H1 (cell line): ENCODE measurements at regions not wholly inside any gene's neighbourhood (a gene's known extent, or its start where the extent isn't known, plus 50 kb on each side); places are given as distances from the start of the nearest gene placed in this dataset.

ENCODE experiments used
- ATF2 ChIP-seq: IDR thresholded peaks from 2 replicates; pipeline ENCODE4 v1.6.1; 2012; ENCODE audit warnings: low read length, inconsistent platforms
- BACH1 ChIP-seq: IDR thresholded peaks from 2 replicates; pipeline ENCODE4 v1.6.1; 2012; ENCODE audit warnings: low read length, improper control_type of control experiment
- BCL11A ChIP-seq, 2 experiments: IDR thresholded peaks; one replicate each; pipeline ENCODE4 v1.6.1; 2011; ENCODE audit warnings: low read depth in 2 of 2, low read length in 2 of 2, mild to moderate bottlenecking in 2 of 2
- CTBP2 ChIP-seq: IDR thresholded peaks from 2 replicates; pipeline ENCODE4 v1.7.0; 2011; ENCODE audit warnings: borderline replicate concordance, mild to moderate bottlenecking, moderate library complexity, mixed read lengths, low read length; ENCODE audit not compliant: insufficient read depth, insufficient read length
- EGR1 ChIP-seq: IDR thresholded peaks from 2 replicates; pipeline ENCODE4 v1.6.1; 2011; ENCODE audit warnings: low read depth, low read length, borderline replicate concordance
- EP300 ChIP-seq, 2 experiments: IDR thresholded peaks; 1 replicate in 1 of 2; 2 replicates in 1 of 2; pipeline ENCODE4 v1.6.1; 2011 to 2012; ENCODE audit warnings: low read depth in 2 of 2, low read length in 2 of 2, mild to moderate bottlenecking in 2 of 2, borderline replicate concordance in 1 of 2, inconsistent platforms in 1 of 2, moderate library complexity in 1 of 2
- EZH2 ChIP-seq: fragments of 200-600 bp; sonication (generic); IDR thresholded peaks from 2 replicates; pipeline ENCODE4 v1.7.1; 2012; ENCODE audit warnings: low read depth, mild to moderate bottlenecking, moderate library complexity, low read length, inconsistent platforms; ENCODE audit not compliant: severe bottlenecking
- JUND ChIP-seq: IDR thresholded peaks from 2 replicates; pipeline ENCODE4 v1.6.1; 2011; ENCODE audit warnings: mild to moderate bottlenecking, improper control_type of control experiment, low read length
- POLR2AphosphoS5 ChIP-seq: IDR thresholded peaks from 2 replicates; pipeline ENCODE4 v1.6.1; 2011; ENCODE audit warnings: low read depth, low read length
- RNF2 ChIP-seq: fragments of 200-900, 300-1000 bp; sonication (generic); IDR thresholded peaks from 2 replicates; pipeline ENCODE4 v1.7.1; 2016; ENCODE audit warnings: borderline replicate concordance, low read depth, mild to moderate bottlenecking, antibody characterized with exemption, low read length; ENCODE audit not compliant: poor library complexity, severe bottlenecking; ENCODE audit errors: missing control alignments
- TAF7 ChIP-seq: optimal IDR thresholded peaks from 2 replicates; pipeline ENCODE3; 2011; ENCODE audit warnings: low read depth, mild to moderate bottlenecking, inconsistent platforms, low read length, moderate library complexity, borderline replicate concordance

GRCh38 chr7:50863053-50863452, 80.4 kb upstream of the GRB10 start (continued):
- no peak for TF ChIP-seq ATF2
- no peak for TF ChIP-seq BACH1
- no peak for TF ChIP-seq EP300 (IDR thresholded peaks at IDR 0.05; ENCODE audit: borderline replicate concordance in 1 of 2, low read depth in 2 of 2, low read length in 2 of 2)
- no peak for TF ChIP-seq EZH2
- no peak for TF ChIP-seq EGR1
- TF ChIP-seq RNF2, result no peak
- no peak for TF ChIP-seq BCL11A (IDR thresholded peaks at IDR 0.05; ENCODE audit: low read depth in 2 of 2, low read length in 2 of 2)
- TF ChIP-seq JUND, result no peak
- no peak for TF ChIP-seq CTBP2
- no peak for TF ChIP-seq POLR2AphosphoS5
- no peak for TF ChIP-seq TAF7
